ENCODE measurements at regions not wholly inside any gene's neighbourhood (a gene's known extent, or its start where the extent isn't known, plus 50 kb on each side); places are given as distances from the start of the nearest gene placed in this dataset.

DNA sequence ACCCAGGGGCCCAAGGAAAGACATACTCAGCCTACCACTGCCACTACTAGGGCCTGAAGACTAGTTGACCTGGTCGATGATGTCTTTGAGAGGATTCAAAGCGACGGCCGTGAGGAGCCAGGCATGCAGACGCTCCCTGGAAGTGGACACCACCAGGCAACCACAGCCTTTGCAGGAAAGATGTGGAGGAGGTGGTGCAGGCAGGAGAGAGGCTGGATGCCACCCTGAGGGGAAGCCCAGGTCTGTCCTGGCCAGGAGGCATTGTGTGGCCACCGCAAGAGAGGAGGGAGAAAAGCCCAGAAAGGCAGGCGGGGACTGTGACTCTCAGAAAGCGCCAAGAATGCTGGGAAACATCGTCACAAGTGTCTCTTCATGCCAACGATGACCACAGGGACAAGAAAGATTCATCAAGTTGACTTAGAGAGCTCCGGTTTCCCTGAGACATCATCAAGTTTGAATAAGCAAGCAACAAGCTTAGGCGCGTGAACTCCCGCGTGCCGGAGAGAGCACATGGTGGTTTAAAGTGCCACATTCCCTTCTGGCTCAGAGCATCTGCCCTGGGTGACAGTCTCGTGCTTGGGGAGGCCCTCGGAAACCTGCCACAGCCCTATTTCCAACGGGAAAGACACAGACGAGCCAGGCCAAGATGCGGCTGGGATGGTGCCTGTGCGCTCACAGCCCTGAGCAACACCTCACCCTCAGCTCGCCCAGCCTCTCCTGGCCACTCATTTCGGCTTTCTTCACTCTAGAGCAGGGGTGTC lies 464.5 kb upstream of the SALL3 start:
- no peaks in the 10 kb centered on the region for H3K36me3 Mint-ChIP-seq
- no peak for DNase-seq
- H3K4me3 Mint-ChIP-seq: no peak overlapping the region
- no peaks in the 10 kb centered on the region for H3K4me1 Mint-ChIP-seq
- no peaks in the 10 kb centered on the region for H3K9me3 Mint-ChIP-seq
- no peaks in the 10 kb centered on the region for H3K27me3 Mint-ChIP-seq
- no peak overlapping the region for H3K27ac Mint-ChIP-seq

DNA sequence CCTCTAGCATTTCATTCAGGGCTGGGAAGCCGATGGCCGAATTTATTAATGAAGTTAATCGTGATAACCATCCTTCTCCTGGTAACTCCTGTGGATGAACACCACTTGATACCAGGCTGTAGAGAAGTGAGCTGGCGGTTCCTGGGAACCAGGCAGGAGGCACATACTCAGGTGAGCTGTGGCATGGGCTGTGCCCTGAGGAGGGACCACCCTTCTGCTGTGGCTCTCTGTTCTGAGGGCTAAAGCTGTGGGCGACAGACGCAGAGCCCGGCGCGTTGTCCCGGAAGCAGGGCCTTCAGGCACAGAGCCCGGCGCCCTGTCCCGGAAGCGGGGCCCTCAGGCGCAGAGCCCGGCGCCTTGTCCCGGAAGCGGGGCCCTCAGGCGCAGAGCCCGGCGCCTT lies 462.3 kb upstream of the SALL3 start:
- Mint-ChIP-seq H3K9me3 (no peaks in the 10 kb centered on the region), H3K4me3 (no peak overlapping the region), H3K27ac (no peak overlapping the region), H3K4me1 (no peaks in the 10 kb centered on the region), H3K27me3 (no peaks in the 10 kb centered on the region), H3K36me3 (no peaks in the 10 kb centered on the region)
- DNase-seq: no peak

DNA sequence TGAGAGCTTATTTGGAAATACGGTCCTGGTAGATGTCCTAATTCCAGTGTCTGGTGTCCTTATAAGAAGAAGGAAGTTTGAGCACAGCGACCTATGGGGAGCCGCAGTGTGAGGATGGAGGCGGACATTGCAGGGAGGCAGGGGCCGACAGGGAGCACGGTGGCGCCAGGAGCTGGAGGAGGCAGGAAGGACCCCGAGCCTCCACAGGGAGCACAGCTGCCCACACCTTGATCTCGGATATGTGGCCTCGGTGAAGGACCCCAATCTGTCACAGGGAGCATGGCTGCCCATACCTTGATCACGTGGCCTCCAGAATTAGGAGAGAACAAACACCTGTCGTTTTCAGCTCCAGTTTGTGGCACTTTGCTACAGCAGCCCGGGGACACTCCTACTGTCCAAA lies 461.6 kb upstream of the SALL3 start:
- no peaks in the 10 kb centered on the region for H3K4me1 Mint-ChIP-seq
- H3K27me3 Mint-ChIP-seq: no peaks in the 10 kb centered on the region
- H3K9me3 Mint-ChIP-seq: no peaks in the 10 kb centered on the region
- no peak overlapping the region for H3K27ac Mint-ChIP-seq
- no peaks in the 10 kb centered on the region for H3K36me3 Mint-ChIP-seq
- no peak overlapping the region for H3K4me3 Mint-ChIP-seq
- DNase-seq: no peak

DNA sequence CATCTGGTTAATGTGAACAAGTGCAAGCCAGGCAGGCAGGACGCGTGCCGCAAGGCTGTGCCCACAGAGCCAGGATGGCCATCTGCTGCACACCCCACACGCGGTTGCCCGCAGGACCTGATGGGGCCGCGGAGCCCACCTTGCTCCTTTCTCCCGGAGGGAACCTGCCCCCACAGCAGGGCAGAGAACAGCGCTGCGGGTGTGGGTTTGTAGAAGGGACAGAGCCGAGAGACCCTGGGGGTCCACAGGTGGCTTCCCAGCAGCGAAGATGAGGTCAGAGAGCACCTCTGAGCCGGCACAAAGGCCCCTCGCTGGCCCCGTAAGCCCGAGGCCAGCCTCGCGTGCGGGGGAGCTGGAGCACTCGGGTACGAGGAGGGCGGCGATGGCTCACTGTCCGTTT lies 460.8 kb upstream of the SALL3 start:
- no peak for DNase-seq
- Mint-ChIP-seq H3K27ac (no peak overlapping the region), H3K4me1 (no peaks in the 10 kb centered on the region), H3K36me3 (no peaks in the 10 kb centered on the region), H3K27me3 (no peaks in the 10 kb centered on the region), H3K4me3 (no peak overlapping the region), H3K9me3 (no peaks in the 10 kb centered on the region)

DNA sequence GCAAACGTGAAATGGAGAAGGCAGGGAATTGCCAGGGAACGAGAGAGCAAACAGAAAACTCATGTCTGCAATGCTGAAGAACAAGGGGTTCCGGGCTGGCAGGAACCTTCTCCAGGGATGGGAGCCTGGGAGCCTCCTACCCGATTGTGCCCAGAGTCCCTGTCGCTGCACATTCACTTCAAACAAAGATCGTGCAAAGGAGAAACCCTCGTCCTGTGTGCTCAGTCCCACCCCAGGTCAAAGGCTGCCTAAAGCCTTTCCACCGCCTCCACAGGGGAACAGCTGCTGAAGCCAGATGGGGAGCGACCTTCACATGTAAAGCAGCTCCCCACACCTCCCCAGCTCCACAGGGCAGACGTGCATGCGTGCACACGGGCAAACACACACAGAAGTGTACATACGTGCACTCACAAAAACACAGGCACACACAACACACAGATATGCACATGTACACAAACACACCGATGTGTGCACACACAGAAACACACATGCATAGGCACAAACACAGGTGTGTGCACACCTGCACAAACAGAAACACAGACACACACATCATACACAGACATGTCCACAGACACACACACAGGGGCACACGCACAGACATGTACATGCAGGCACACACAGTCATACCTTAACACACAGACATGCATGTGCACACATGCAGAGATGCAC lies 460.1 kb upstream of the SALL3 start:
- Mint-ChIP-seq H3K4me1 (no peaks in the 10 kb centered on the region), H3K9me3 (no peaks in the 10 kb centered on the region), H3K36me3 (no peaks in the 10 kb centered on the region), H3K27me3 (no peaks in the 10 kb centered on the region), H3K27ac (no peak overlapping the region), H3K4me3 (no peak overlapping the region)
- no peak for DNase-seq

DNA sequence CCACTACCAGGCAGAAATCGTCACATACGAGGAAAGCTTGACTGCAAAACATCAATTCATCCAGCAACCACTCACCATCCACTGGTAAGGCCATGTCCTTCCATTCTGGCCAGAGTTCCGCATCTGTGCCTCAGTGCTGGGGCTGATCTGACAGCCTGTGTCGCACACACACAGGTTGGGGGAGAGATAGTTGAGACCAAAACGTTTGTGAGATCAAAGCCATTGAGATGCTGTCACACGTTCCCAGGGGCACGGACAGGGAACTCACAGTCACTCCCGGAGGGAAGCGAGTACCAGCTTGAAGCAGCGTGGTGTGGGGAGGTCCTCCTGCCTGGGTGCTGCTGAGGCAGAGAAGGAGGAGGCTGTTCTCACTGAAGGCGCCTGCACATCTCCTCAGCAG lies 458.5 kb upstream of the SALL3 start:
- Mint-ChIP-seq H3K4me3 (no peak overlapping the region), H3K36me3 (no peaks in the 10 kb centered on the region), H3K27ac (no peak overlapping the region), H3K4me1 (no peaks in the 10 kb centered on the region), H3K9me3 (no peaks in the 10 kb centered on the region), H3K27me3 (no peaks in the 10 kb centered on the region)
- no peak for DNase-seq

DNA sequence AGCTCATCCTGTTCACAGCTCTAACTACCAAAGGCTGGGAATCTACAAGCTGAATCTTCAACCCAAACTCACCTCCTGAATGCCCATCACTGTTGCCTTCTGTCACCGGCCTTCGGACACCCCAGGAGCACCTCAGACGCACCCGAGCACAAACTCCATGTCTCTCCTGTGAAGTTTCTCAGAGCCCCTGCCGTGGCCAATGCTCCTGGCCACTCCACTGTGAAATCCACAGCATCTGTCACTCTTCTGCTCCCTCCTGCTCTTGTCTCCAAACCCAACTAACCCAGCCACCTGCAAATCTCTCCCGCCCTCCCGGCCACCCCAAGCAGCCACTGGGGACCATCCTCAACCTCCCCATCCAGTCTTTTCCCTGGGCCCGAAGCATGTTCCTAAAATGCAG lies 457.9 kb upstream of the SALL3 start:
- no peaks in the 10 kb centered on the region for H3K4me1 Mint-ChIP-seq
- no peaks in the 10 kb centered on the region for H3K9me3 Mint-ChIP-seq
- H3K27ac Mint-ChIP-seq: no peak overlapping the region
- H3K36me3 Mint-ChIP-seq: no peaks in the 10 kb centered on the region
- H3K27me3 Mint-ChIP-seq: no peaks in the 10 kb centered on the region
- no peak for DNase-seq
- H3K4me3 Mint-ChIP-seq: no peak overlapping the region

DNA sequence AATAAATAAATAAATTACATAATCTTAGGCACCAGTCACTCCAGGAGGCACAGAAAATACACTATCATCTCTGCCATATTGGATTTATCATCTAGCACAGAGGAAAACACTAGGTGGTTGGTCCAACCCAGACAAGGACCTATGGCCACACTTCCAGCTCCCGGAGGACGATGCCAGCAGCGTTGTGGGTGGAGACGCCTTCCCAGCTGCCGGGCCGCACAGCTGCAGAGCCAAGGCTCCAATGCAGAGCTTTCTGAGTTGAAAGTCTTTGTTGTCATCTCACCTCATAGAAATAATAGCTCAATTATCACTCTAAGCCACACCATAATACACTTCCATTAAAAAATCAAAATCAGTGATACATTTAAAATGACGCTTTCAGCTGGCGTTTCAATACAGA lies 457.1 kb upstream of the SALL3 start:
- H3K36me3 Mint-ChIP-seq: no peaks in the 10 kb centered on the region
- H3K27ac Mint-ChIP-seq: no peak overlapping the region
- no peaks in the 10 kb centered on the region for H3K9me3 Mint-ChIP-seq
- no peaks in the 10 kb centered on the region for H3K27me3 Mint-ChIP-seq
- no peak overlapping the region for H3K4me3 Mint-ChIP-seq
- no peak for DNase-seq
- H3K4me1 Mint-ChIP-seq: no peaks in the 10 kb centered on the region

DNA sequence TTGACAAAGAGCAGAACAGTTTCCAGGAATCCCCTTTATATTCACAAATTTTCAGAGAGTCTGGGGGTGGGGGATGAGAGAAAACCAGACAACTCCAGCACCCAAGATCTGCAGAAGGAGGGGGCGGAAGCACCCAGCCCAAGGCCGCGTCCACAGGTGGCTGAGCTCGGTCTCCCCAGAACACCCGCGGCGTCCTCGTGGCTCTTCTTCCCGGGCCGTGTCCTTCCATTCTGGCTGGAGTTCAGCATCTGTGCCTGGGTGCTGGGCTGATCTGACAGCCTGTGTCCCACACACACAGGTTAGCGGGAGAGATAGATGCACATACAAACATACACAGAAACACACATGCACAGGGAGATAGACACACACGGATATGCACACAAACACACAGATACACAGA lies 455.8 kb upstream of the SALL3 start:
- Mint-ChIP-seq H3K9me3 (no peaks in the 10 kb centered on the region), H3K36me3 (no peaks in the 10 kb centered on the region), H3K4me1 (no peaks in the 10 kb centered on the region), H3K4me3 (no peak overlapping the region), H3K27me3 (no peaks in the 10 kb centered on the region), H3K27ac (no peak overlapping the region)
- no peak for DNase-seq

DNA sequence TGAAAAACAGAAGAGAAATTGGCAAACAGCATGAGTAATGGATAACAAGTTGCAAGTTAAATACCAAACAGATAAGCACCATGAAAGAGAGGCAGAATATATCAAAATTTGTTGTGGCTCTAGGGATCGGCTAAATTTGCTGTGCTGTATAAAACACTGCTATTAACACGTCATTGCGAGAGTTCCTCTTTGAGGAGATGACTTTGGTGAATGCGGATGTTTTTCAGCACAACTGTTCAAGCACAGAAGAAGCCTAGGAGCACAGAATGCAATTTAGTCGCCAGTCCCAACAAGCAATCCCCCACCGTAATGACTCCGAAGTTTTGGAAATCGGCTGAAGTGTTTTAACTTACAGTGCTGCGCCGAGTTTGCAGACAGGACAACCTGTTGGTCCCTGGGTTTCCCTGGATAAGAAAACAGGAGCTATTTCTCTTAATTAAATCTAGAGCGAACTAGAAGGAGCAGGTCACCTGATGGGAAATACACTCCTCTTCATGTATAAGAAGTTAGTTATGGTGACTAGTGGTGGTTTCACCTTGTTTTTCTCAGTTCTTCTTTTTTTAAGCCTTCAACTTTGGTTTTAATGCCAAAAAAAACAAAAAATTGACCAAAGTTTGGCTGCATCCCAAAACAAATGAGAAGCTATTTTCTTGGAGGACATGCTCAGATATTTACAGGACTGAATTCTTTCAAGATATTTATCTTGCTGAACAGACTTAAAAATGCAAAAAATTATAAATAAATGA lies 454.1 kb upstream of the SALL3 start:
- H3K27ac Mint-ChIP-seq: no peak overlapping the region
- H3K4me1 Mint-ChIP-seq: no peaks in the 10 kb centered on the region
- H3K4me3 Mint-ChIP-seq: no peak overlapping the region
- no peak for DNase-seq
- H3K9me3 Mint-ChIP-seq: no peaks in the 10 kb centered on the region
- H3K27me3 Mint-ChIP-seq: peaks cover 8% of the 10 kb centered on the region
- H3K36me3 Mint-ChIP-seq: no peaks in the 10 kb centered on the region

DNA sequence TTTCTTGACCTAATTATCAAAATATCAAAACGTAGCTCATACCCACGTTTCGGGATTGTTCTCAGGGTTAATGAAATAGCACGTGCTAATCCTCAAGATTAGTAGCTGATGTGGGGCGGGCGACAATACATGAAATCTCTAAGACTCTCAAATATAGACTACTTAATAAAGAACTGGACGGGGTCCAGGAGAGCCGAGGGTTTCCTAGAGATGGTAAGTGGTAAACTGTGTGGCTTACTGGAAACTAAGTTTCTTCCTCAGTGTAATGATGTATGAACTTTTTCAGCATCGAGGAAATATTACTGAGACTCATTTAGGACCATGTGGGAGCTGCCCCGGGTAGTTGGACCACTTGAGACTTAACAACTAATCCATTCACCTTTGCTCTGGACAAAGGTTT lies 453.3 kb upstream of the SALL3 start:
- no peak for DNase-seq
- Mint-ChIP-seq H3K27ac (no peak overlapping the region), H3K4me3 (no peak overlapping the region), H3K4me1 (no peaks in the 10 kb centered on the region), H3K9me3 (no peaks in the 10 kb centered on the region), H3K36me3 (no peaks in the 10 kb centered on the region), H3K27me3 (peaks cover 8% of the 10 kb centered on the region)

DNA sequence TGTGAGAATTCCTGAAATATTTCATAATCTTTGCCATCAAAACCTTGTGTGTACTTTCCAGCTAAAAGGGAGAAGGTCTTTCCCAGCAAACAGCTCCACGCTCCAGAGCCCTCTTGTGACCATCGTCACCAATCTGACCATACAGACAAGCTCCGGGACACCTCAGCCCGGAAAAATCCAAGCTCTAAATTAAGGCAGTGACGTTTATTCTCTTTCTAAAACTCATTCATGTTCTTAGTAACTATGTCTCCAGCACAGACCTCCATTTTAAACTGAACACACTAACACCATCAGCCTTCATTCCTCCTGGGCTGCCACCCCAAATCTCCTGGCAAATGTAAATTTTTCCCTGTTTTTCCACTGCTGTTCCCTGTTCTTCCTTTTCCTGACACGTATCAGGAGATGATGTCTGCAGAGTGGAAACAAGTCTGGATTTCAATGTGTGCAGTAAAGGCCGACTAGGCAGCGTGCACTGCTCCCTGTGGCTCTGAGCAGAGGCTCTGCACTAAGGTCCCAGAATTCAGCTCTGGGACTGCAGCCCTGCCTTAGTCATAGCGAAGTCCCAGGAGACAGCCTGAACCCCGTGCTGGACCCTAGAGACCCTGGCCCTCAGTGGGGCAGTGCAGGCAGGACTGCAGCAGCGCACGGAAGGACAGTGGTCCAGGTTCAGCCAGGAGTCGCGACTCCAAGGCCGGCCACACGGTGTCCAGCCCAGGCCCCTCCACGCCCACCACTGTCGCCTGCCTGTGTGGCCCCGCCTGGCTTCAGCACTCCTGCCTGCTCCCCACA lies 452.5 kb upstream of the SALL3 start:
- H3K36me3 Mint-ChIP-seq: no peaks in the 10 kb centered on the region

DNA sequence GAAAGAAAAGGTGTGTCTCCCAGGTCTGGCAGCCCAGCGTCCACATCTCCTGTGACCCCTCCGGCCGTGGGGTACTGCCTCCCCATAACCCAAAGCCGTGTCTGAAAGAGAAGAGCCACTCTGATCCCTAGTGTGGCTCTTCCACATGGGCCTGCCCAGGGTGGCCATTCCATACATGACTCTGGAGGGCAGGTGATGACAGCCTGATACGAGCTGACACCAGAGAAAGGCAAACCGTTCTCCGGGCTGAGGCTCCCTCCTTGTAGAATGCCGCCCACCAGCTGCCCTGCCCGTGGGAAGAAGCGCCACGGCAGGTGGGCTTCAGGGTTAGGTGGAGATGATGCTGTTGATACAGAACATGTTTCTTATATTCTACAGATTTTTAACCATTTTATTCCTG lies 451.6 kb upstream of the SALL3 start:
- no peak for DNase-seq
- no peak overlapping the region for H3K4me3 Mint-ChIP-seq
- peaks cover 8% of the 10 kb centered on the region for H3K27me3 Mint-ChIP-seq
- H3K4me1 Mint-ChIP-seq: no peaks in the 10 kb centered on the region
- H3K9me3 Mint-ChIP-seq: no peaks in the 10 kb centered on the region
- H3K27ac Mint-ChIP-seq: no peak overlapping the region
- H3K36me3 Mint-ChIP-seq: no peaks in the 10 kb centered on the region

More for the DNA sequence above, 452.5 kb upstream of the SALL3 start:
- peaks cover 8% of the 10 kb centered on the region for H3K27me3 Mint-ChIP-seq
- H3K27ac Mint-ChIP-seq: no peak overlapping the region
- no peak for DNase-seq
- H3K4me1 Mint-ChIP-seq: no peaks in the 10 kb centered on the region
- no peak overlapping the region for H3K4me3 Mint-ChIP-seq
- H3K9me3 Mint-ChIP-seq: no peaks in the 10 kb centered on the region

DNA sequence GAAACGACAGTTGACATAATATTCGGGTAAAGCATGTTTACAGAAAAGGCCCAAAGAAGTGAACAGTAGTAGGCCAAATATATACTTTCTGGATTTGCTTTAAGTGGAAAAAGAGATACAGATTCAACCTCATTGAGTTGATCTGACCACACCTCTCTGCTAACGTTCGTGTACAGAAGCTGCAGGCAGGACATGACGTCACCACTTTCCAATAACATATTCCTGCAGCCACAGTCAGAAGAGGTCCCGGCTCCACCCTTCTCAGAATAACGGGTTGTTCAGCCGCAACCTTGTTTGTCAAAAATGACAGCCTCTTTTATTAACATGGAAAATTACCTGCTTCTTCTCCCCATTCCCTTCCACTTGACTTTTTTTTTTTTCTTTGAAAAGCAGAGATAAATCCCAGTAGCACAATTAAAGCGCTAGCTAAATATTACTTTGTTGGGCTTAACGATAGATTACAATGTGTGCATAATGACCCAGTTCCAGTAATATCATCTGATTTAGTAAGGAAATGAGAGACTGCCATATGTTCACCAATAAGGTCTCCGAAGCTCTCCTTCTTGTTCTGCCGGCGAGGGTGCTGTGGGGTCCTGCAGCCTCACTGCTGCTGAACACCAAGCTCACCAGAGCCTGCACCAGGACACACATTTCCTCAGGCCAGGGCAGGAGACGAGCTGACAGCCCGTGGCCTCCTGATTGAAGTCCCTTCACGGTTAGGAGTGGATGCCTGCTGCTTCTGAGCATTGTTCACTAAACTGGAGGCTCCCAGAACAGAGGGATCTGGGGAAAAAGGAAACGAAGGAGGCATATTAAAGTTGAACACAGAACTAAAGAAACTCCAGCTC lies 451.0 kb upstream of the SALL3 start:
- peaks cover 8% of the 10 kb centered on the region for H3K27me3 Mint-ChIP-seq
- no peak overlapping the region for H3K27ac Mint-ChIP-seq
- no peak overlapping the region for H3K4me3 Mint-ChIP-seq
- no peaks in the 10 kb centered on the region for H3K36me3 Mint-ChIP-seq
- no peaks in the 10 kb centered on the region for H3K9me3 Mint-ChIP-seq
- H3K4me1 Mint-ChIP-seq: no peaks in the 10 kb centered on the region
- DNase-seq: no peak

All from activated naive CD8-positive, alpha-beta T cell treated with anti-CD3 and anti-CD28 coated beads for 36 hours (primary cell).